D721Med (cell line): ENCODE measurements at regions not wholly inside any gene's neighbourhood (a gene's known extent, or its start where the extent isn't known, plus 50 kb on each side); places are given as distances from the start of the nearest gene placed in this dataset.

Experiments used
- DNase-seq: peaks from one replicate; pipeline ENCODE4 v3.0.0; 2011; ENCODE audit warnings: low spot score; ENCODE audit not compliant: insufficient read length
- FAIRE-seq: peaks from 2 replicates; lab custom pipeline; 2011; peaks lifted over from hg19 to GRCh38; lab: Jason Lieb, UNC
- TF ChIP-seq, protein P1 (sequence below): IDR thresholded peaks from 2 replicates; pipeline ENCODE4 v1.5.1; 2012; ENCODE audit warnings: mild to moderate bottlenecking, control low read depth; ENCODE audit not compliant: insufficient read depth; ENCODE audit errors: missing control alignments

DNA sequence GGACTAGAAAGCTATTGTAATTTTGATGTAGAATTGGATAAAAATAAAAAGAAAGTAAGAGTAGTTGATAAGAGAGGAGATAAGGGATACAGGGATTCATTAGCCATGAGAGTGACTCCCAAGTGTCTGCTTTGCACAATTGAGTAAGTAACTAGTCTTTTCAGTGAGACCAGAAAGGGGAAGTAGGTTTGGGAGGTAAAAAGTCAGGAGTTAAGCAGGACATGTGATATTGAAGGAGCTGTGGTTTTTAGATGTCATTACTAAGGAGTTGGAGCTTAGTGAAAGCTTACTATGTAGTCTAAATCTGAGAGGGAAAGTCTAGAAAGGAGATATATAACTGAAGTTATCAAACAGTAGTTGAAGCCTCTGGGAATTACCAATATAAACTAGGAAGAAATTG, 93.4 kb downstream of the SLC5A7 start:
- DNase-seq (no peak), FAIRE-seq (no peak)
- TF ChIP-seq, protein P1, sequence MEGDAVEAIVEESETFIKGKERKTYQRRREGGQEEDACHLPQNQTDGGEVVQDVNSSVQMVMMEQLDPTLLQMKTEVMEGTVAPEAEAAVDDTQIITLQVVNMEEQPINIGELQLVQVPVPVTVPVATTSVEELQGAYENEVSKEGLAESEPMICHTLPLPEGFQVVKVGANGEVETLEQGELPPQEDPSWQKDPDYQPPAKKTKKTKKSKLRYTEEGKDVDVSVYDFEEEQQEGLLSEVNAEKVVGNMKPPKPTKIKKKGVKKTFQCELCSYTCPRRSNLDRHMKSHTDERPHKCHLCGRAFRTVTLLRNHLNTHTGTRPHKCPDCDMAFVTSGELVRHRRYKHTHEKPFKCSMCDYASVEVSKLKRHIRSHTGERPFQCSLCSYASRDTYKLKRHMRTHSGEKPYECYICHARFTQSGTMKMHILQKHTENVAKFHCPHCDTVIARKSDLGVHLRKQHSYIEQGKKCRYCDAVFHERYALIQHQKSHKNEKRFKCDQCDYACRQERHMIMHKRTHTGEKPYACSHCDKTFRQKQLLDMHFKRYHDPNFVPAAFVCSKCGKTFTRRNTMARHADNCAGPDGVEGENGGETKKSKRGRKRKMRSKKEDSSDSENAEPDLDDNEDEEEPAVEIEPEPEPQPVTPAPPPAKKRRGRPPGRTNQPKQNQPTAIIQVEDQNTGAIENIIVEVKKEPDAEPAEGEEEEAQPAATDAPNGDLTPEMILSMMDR, result no peak

DNA sequence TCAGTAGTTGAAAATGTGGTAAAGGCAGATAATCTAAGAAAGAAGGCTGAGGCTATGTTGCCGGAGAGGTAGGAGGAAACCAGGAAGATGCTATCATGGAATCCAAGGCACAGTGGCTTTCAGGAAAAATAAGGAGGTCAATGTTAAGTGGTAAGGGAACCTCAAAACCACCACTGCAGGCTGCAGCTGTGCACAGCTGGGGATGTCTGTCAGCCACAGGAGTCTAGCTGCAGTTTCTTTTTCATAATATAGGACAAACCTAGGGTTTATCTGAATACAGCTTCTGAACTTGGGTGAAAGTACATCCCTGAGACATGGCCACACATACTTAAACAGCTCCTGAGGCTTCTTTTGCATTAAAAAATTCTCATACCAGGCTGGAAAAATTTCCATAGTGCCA, 93.9 kb downstream of the SLC5A7 start:
- FAIRE-seq (no peak), DNase-seq (no peak)
- TF ChIP-seq, protein P1, result no peak

DNA sequence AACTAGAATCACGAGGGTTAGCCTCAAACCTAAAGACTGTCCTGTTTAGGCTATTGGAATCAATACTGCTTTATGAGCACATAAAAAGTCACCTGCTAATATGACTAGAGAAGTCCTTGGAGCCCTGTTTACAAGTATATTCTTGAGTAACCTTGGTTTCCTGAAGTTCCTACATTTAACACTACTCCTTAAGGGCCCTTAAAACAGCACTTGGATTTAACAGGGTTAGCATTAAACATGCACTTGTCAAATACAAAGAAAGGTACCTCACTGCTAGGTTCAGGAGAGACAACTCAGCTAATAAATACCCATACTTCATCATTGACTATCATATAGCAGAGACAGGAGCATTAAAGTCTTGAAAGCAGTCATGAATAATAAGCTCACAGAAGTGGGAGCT, 96.7 kb downstream of the SLC5A7 start:
- FAIRE-seq, result no peak
- TF ChIP-seq, protein P1, result no peak
- no peak for DNase-seq

DNA sequence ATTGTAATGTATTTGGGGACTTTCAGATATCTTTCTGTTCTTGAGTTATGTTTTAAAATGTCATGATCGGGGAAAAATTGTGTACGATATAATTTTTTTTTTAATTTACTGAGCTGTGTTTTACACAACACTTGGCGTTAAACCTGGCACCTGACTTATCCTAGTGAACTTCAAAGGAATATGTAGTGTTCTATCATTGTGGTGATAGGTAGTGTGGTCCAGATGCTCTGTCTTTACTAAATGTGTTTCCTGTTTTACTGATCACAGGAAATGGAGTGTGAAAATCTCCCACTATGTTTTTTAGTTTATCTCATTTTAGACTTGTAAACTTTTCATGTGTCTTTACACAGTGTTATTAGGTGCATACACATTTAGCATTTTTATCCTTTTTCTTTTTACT, 98.0 kb downstream of the SLC5A7 start:
- DNase-seq (no peak), FAIRE-seq (no peak)
- TF ChIP-seq, protein P1, result no peak

DNA sequence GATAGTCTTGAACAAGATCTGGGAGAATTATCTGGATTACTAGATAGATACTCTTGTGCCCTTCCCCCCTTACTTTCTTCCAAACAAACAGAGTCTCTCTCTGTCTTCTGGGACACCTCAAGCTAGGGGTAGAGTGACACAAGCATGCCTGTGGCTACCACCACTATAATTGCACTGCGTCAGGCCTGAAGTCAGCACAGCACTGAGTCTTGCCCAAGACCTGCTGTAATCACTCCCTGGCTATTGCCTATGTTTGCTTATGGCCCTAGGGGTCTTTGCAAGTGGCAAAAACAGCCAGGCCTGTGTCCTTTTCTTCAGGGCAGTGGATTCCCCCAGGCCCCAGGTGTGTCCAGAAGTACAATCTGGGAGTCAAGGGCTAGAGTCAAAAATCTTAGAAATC, 106.6 kb downstream of the SLC5A7 start:
- DNase-seq (no peak), FAIRE-seq (no peak)
- TF ChIP-seq, protein P1, result no peak

DNA sequence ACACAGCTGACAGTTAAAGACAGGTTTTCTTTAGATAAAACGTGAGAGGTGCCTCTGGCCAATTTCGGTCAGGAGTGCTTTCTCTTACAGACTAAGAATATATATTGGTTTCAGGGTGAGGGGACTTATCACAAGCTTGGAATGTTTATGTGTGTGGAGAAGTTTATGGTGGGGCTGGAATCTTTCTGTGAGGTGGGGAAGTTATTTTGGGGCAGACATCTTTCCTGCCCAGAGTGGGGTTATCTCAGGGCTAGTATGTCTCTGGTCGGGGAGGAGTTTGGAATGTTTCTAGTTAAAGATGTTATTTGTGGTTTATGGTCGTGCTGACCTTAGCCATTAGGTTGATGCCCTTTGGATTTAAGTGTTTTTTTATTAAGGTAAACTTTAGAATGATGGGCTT, 115.2 kb downstream of the SLC5A7 start:
- DNase-seq, result no peak
- TF ChIP-seq, protein P1, result no peak
- FAIRE-seq, result no peak

DNA sequence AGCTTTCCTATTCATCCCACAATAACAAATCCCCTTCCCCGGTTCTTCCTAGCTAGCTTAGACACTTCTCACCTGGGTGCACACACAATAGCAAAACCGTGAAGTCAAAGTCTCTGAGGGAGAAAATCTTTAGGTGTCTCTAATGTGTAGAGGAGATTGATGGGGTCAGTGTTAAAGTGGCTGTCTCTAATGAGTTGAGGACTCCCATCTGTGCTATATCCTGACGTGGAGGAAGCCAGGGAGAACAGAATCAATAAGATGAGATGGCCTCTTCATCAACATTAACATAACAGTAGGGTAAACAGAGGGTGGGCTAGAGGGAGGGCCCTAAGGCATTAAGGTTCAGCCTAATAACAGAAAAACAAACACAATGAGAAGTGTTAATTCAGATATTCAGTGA, 120.4 kb downstream of the SLC5A7 start:
- TF ChIP-seq, protein P1, result no peak
- FAIRE-seq (no peak), DNase-seq (no peak)
